DMS114 treated with DMSO at 0.1 percent for 48 hours (cell line): ENCODE measurements at regions not wholly inside any gene's neighbourhood (a gene's known extent, or its start where the extent isn't known, plus 50 kb on each side); places are given as distances from the start of the nearest gene placed in this dataset.

Source experiments
- DNase-seq: peaks from one replicate; lab custom pipeline; 2025; ENCODE audit not compliant: unreplicated experiment; lab: John Stamatoyannopoulos, UW

- DNase-seq, result no peak
Observed at GRCh38 chr2:158049129-158049855, 52.4 kb upstream of the UPP2 start.

GRCh38 chr2:158048327-158048726 lies 53.3 kb upstream of the UPP2 start:
- DNase-seq, result no peak

- no peak for DNase-seq
Observed at GRCh38 chr2:158047156-158047611, 54.5 kb upstream of the UPP2 start.

DNA sequence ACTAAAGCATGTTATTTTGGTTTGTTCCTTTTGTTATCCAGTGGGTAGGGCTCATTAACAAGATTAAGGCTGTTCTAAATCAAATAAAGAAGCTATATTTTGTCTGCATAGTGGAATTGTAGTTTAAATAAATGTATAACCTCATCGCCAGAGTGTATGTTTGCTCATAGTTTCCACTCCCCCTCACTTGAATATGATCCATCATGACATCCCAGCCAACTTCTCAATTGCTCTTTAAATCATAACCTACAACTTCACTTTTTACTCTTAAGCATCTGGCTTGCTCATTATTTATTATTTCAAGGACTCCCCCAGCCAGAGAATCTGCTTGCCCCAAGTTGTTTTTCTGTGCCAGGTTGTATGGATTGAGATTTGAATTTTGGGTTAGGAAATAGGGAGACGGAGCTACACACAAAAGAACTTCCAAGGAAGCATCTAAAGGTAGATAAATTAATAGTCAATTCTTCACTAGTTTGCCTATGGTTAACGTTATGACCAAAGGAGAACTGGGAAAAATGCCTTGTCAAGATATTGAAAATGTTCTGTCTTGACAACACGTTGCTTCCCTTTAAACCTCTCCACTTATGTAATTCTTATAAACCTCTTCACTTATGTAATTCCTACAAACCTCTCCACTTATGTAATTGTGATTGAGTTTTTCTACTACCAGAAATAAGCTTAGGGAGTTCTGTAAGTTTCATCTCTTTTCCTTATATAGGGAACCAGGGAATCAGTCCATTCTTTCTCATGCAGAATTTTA lies 55.4 kb upstream of the UPP2 start:
- no peak for DNase-seq

- DNase-seq, result no peak
Observed at GRCh38 chr2:158045362-158045761, 56.3 kb upstream of the UPP2 start.

- DNase-seq, result no peak
Observed at GRCh38 chr2:158043181-158043948, 58.3 kb upstream of the UPP2 start.

GRCh38 chr2:158042666-158043065 lies 59.0 kb upstream of the UPP2 start:
- no peak for DNase-seq

- no peak for DNase-seq
Observed at GRCh38 chr2:158042245-158042644, 59.4 kb upstream of the UPP2 start.

- no peak for DNase-seq
Observed at GRCh38 chr2:158041400-158041799, 60.3 kb upstream of the UPP2 start.

GRCh38 chr2:158038901-158039300 lies 62.8 kb upstream of the UPP2 start:
- no peak for DNase-seq

- DNase-seq, result peak; percentile 33
Observed at GRCh38 chr2:158034198-158034866, 67.3 kb upstream of the UPP2 start.

- no peak for DNase-seq
Observed at GRCh38 chr2:158031371-158031770, 70.3 kb upstream of the UPP2 start.

GRCh38 chr2:158025255-158025996 lies 76.2 kb upstream of the UPP2 start:
- DNase-seq, result no peak

GRCh38 chr2:158024288-158024898 lies 77.3 kb upstream of the UPP2 start:
- DNase-seq, result no peak

- DNase-seq, result no peak
Observed at GRCh38 chr2:158022888-158023287, 78.8 kb upstream of the UPP2 start.

GRCh38 chr2:158021226-158021625 lies 80.5 kb upstream of the UPP2 start:
- DNase-seq, result no peak

DNA sequence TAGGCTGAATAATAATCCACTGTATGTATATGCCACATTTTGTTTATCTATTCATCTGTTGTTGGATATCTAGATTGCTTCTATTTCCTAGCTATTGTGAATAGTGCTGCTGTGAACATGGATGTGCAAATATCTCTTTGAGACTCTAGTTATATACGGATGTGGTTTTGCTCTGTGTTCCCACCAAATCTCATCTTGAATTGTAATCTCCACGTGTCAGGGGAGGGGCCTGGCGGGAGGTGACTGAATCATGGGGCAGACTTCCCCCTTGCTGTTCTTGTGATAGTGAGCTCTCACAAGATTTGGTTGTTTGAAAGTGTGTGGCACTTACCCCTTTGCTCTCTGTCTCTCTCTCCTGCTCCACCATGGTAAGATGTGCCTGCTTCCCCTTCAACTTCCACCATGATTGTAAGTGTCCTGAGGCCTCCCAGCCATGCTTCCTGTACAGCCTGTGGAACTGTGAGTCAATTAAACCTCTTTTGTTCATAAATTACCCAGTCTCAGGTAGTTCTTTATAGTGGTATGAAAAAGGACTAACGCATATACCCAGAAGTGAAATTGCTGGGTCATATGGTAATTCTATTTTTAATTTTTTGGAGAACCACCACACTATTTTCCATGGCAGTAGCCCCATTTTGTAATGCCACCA lies 86.1 kb upstream of the UPP2 start:
- no peak for DNase-seq

DNA sequence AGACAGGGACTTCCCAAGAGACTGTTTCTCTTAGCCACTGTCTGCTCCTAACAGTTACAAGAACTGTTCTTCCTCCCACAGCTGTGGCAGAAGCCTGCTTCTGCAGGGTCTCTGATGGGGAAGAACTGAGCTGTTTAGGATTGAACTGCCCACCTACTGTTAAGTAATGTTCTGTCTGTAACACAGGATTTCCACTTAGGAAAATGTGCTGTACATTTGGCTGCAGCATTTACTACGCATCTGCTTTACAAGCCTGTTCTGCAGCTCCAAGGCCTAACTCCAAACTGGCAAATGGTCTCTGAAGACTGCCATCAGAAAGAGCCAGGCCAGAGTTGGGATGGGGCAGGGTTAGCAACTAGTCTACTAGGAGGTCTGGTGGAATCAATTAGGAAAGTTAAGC lies 87.8 kb upstream of the UPP2 start:
- DNase-seq, result no peak

DNA sequence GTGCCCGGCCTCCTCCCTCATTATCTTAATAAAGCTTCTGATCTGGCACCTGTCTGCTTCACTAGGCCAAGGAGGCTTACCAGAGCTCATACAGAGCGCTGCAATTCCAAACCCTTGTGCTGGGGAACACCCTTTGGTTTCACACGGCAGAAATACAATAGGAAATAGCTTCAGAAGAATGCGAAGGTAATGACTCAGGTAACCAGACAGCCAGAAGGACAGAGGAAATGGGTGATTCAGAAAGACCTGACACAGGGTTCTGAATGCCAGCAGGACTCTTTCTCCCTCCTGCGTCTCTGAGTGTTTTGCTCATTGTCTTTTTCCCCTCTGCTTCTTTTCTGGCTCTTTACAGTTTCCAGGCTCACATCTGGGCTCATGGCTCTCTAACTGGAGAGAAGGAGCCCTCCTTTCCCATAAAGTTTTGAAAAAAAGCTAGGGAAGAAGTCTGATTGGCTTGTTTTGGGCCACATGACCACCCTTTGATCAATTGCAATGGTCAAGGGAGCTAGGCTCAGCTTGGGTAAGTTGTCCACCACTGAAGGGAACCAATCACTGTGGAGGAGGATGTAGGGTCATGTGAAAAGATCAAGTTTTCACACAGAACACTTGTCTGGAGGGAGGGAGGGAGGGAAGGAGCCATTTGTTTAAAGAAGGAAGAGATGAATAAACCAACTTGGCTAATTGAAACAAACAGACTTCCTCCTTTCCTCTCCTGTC lies 90.5 kb upstream of the UPP2 start:
- no peak for DNase-seq
